Thyroid gland (tissue), 4 donors: ENCODE measurements at regions not wholly inside any gene's neighbourhood (a gene's known extent, or its start where the extent isn't known, plus 50 kb on each side); places are given as distances from the start of the nearest gene placed in this dataset.
A peak's percentile ranks its signal among the peaks of the same experiment; 100 is the strongest.

Experiments
- CTCF ChIP-seq, 6 experiments: fragments of 200-600 bp in 3 of 6; fragments of 450-650 bp in 3 of 6; sonication (generic) in 3 of 6; IDR thresholded peaks; one replicate each; pipeline ENCODE4 v1.5.1; 2016 to 2019; ENCODE audit warnings: antibody characterized with exemption in 6 of 6, mild to moderate bottlenecking in 2 of 6, inconsistent platforms in 1 of 6, moderate library complexity in 1 of 6
- POLR2A ChIP-seq, 2 donors: fragments of 450-650 bp; IDR thresholded peaks; one replicate each; pipeline ENCODE4 v1.6.1; 2017; ENCODE audit warnings: antibody characterized with exemption in 2 of 2, mild to moderate bottlenecking in 2 of 2, moderate library complexity in 1 of 2

- TF ChIP-seq CTCF (IDR thresholded peaks at IDR 0.05) (peak in 2 of 6 experiments; percentile 22 to 30), POLR2A (IDR thresholded peaks at IDR 0.05) (no peak)
Observed at GRCh38 chr1:55478742-55479141, 263.6 kb upstream of the USP24 start.
